A549 (cell line): ENCODE measurements at regions not wholly inside any gene's neighbourhood (a gene's known extent, or its start where the extent isn't known, plus 50 kb on each side); places are given as distances from the start of the nearest gene placed in this dataset.

Source experiments
- ATAC-seq, 2 experiments: fragments of 200-7000 bp in 1 of 2; fragments of >200 bp in 1 of 2; cut with Nextera tagmentation in 1 of 2; cut with Tn5 transposase in 1 of 2; 3 replicates each; pipeline versions ENCODE4 v1.8.0 to v1.9.1; 2018 to 2020; ENCODE audit warnings: mild to moderate bottlenecking in 1 of 2, moderate library complexity in 1 of 2
- CTCF ChIA-PET: fragments of 300-600 bp; sonication (Branson Sonifier 250); formaldehyde crosslinking; extraction: SDS; loops from one replicate; lab custom pipeline; 2021; ENCODE audit warnings: antibody characterized with exemption, inconsistent platforms; lab: Yijun Ruan, JAX
- POLR2A ChIA-PET: fragments of 350-600 bp; formaldehyde crosslinking; extraction: SDS; loops from one replicate; lab custom pipeline; 2021; ENCODE audit warnings: antibody characterized with exemption, inconsistent platforms; lab: Yijun Ruan, JAX
- DNase-seq, 2 experiments: peaks; one replicate each; pipeline versions ENCODE4 v3.0.0 to v3.0.0-alpha.2; 2011 to 2016; ENCODE audit warnings: low read depth in 1 of 2, low spot score in 1 of 2
- FAIRE-seq: peaks from 2 replicates; lab custom pipeline; 2011; peaks lifted over from hg19 to GRCh38; lab: Jason Lieb, UNC
- H3K27ac ChIP-seq, 2 experiments: fragments of >200 bp; sonication (Bioruptor Twin); formaldehyde crosslinking; 3 replicates each; pipeline ENCODE4 v1.5.1; 2016 to 2017
- H3K4me1 ChIP-seq: fragments of >200 bp; sonication (Bioruptor Twin); formaldehyde crosslinking; 3 replicates; pipeline ENCODE4 v1.6.1; 2016
- H3K4me2 ChIP-seq: fragments of >200 bp; sonication (Bioruptor Twin); formaldehyde crosslinking; 3 replicates; pipeline ENCODE4 v1.6.1; 2016
- H3K4me3 ChIP-seq: fragments of >200 bp; sonication (Bioruptor Twin); formaldehyde crosslinking; 3 replicates; pipeline ENCODE4 v1.5.1; 2016
- H3K9me3 ChIP-seq: fragments of >200 bp; sonication (Bioruptor Twin); formaldehyde crosslinking; 3 replicates; pipeline ENCODE4 v1.6.1; 2016
- ATOH8 ChIP-seq: fragments of 250-450 bp; sonication (Bioruptor Pico); IDR thresholded peaks from 2 replicates; pipeline ENCODE4 v1.5.0; 2020; ENCODE audit warnings: low read depth, mild to moderate bottlenecking, moderate library complexity
- BHLHE40 ChIP-seq: IDR thresholded peaks from 2 replicates; pipeline ENCODE4 v1.6.1; 2012; ENCODE audit warnings: low read depth, low read length, inconsistent platforms
- CBX2 ChIP-seq: fragments of 200-600 bp; sonication (generic); IDR thresholded peaks from 2 replicates; pipeline ENCODE4 v1.6.1; 2016; ENCODE audit warnings: low read depth, mild to moderate bottlenecking, borderline replicate concordance
- CBX8 ChIP-seq: fragments of 200-600 bp; sonication (generic); IDR thresholded peaks from 2 replicates; pipeline ENCODE4 v1.6.1; 2016
- CEBPB ChIP-seq, 2 experiments: fragments of >200 bp in 1 of 2; sonication (Bioruptor Twin) in 1 of 2; formaldehyde crosslinking in 1 of 2; IDR thresholded peaks; 2 replicates each; pipeline ENCODE4 v1.6.1; 2012 to 2016
- CTCF ChIP-seq: fragments of >200 bp; sonication (Bioruptor Twin); formaldehyde crosslinking; IDR thresholded peaks from 3 replicates; pipeline ENCODE4 v1.5.1; 2016
- EHF ChIP-seq: fragments of 250-450 bp; sonication (Bioruptor Pico); IDR thresholded peaks from 2 replicates; pipeline ENCODE4 v1.5.0; 2020; ENCODE audit warnings: mild to moderate bottlenecking
- ESRRA ChIP-seq: fragments of 150-350 bp; IDR thresholded peaks from 2 replicates; pipeline ENCODE4 v1.6.1; 2014; ENCODE audit warnings: mild to moderate bottlenecking, low read length, borderline replicate concordance
- FOSB ChIP-seq: fragments of 250-450 bp; sonication (Bioruptor Pico); IDR thresholded peaks from 2 replicates; pipeline ENCODE4 v1.5.0; 2020; ENCODE audit warnings: mild to moderate bottlenecking, moderate library complexity
- GATA3 ChIP-seq: IDR thresholded peaks from 2 replicates; pipeline ENCODE4 v1.6.1; 2012; ENCODE audit warnings: borderline replicate concordance
- HES2 ChIP-seq: fragments of >200 bp; sonication (Bioruptor Twin); formaldehyde crosslinking; IDR thresholded peaks from 2 replicates; pipeline ENCODE4 v1.6.1; 2016
- HOXB5 ChIP-seq: fragments of 250-450 bp; sonication (Bioruptor Pico); IDR thresholded peaks from 2 replicates; pipeline ENCODE4 v1.5.0; 2020; ENCODE audit warnings: mild to moderate bottlenecking, moderate library complexity
- KDM1A ChIP-seq: fragments of 200-600 bp; sonication (generic); IDR thresholded peaks from 2 replicates; pipeline ENCODE4 v1.6.1; 2016; ENCODE audit warnings: low read depth, mild to moderate bottlenecking
- KDM5A ChIP-seq: fragments of 200-600 bp; sonication (generic); IDR thresholded peaks from 2 replicates; pipeline ENCODE4 v1.6.1; 2016; ENCODE audit warnings: antibody characterized with exemption, mild to moderate bottlenecking
- MAFK ChIP-seq: fragments of 450-650 bp; IDR thresholded peaks from 2 replicates; pipeline ENCODE4 v1.6.1; 2014; ENCODE audit not compliant: partially characterized antibody
- MAX ChIP-seq: IDR thresholded peaks from 2 replicates; pipeline ENCODE4 v1.6.1; 2012
- NPAS2 ChIP-seq: fragments of 250-450 bp; sonication (Bioruptor Pico); IDR thresholded peaks from 2 replicates; pipeline ENCODE4 v1.8.0; 2022; ENCODE audit warnings: mild to moderate bottlenecking, moderate library complexity, borderline replicate concordance
- PHF8 ChIP-seq: fragments of 200-600 bp; sonication (generic); IDR thresholded peaks from 2 replicates; pipeline ENCODE4 v1.6.1; 2016; ENCODE audit warnings: low read depth, mild to moderate bottlenecking, antibody characterized with exemption, moderate library complexity, borderline replicate concordance
- POLR2A ChIP-seq: IDR thresholded peaks from 2 replicates; pipeline ENCODE4 v1.6.1; 2012; ENCODE audit warnings: mild to moderate bottlenecking, low read length
- POLR2AphosphoS2 ChIP-seq: conservative IDR thresholded peaks from 2 replicates; pipeline ENCODE4 v1.6.1; 2012; ENCODE audit warnings: low read length, improper control_type of control experiment, inconsistent platforms
- RNF2 ChIP-seq: fragments of 200-600 bp; sonication (generic); IDR thresholded peaks from 2 replicates; pipeline ENCODE4 v1.6.1; 2016; ENCODE audit warnings: low read depth, mild to moderate bottlenecking, antibody characterized with exemption, moderate library complexity, borderline replicate concordance
- SMC3 ChIP-seq: fragments of >200 bp; sonication (Bioruptor Twin); formaldehyde crosslinking; IDR thresholded peaks from 3 replicates; pipeline ENCODE4 v1.6.1; 2018; ENCODE audit warnings: inconsistent platforms
- TFCP2L1 ChIP-seq: fragments of 250-450 bp; sonication (Bioruptor Pico); IDR thresholded peaks from 2 replicates; pipeline ENCODE4 v1.5.0; 2021; ENCODE audit warnings: mild to moderate bottlenecking
- TP53 ChIP-seq: fragments of 250-450 bp; sonication (Bioruptor Pico); IDR thresholded peaks from 2 replicates; pipeline ENCODE4 v1.5.0; 2021; ENCODE audit warnings: mild to moderate bottlenecking, moderate library complexity
- USF2 ChIP-seq: fragments of 450-650 bp; IDR thresholded peaks from 2 replicates; pipeline ENCODE4 v1.6.1; 2014; ENCODE audit warnings: antibody characterized with exemption
- ZFP36 ChIP-seq: fragments of 450-650 bp; IDR thresholded peaks from 2 replicates; pipeline ENCODE4 v1.6.1; 2014; ENCODE audit warnings: borderline replicate concordance; ENCODE audit not compliant: partially characterized antibody
- WGBS: methylation state at CpG from one replicate; pipeline ENCODE4 v1.1.6; 2017; ENCODE audit errors: missing lambda C conversion rate; 5-methylcytosine and 5-hydroxymethylcytosine counted together
- TF ChIP-seq, protein P1 (sequence below): fragments of 150-350 bp; IDR thresholded peaks from 2 replicates; pipeline ENCODE4 v1.6.1; 2014; ENCODE audit warnings: low read depth, mild to moderate bottlenecking, low read length
- TF ChIP-seq, protein P2 (sequence below): fragments of >200 bp; sonication (Bioruptor Twin); formaldehyde crosslinking; IDR thresholded peaks from 3 replicates; pipeline ENCODE4 v1.6.1; 2016
- TF ChIP-seq, protein P3 (sequence below): fragments of 250-450 bp; sonication (Bioruptor Pico); IDR thresholded peaks from 2 replicates; pipeline ENCODE4 v1.5.0; 2021; ENCODE audit warnings: mild to moderate bottlenecking, moderate library complexity, borderline replicate concordance

- ChIA-PET CTCF (interaction anchor here (0.6 kb wide), 1 partner anchor 347 kb away, joined by 3 read pairs; no protein-coding TSS in a partner anchor), POLR2A (no interaction called here)
- Histone ChIP-seq H3K4me3 (no peak overlapping the region), H3K9me3 (no peaks in the 10 kb centered on the region), H3K4me1 (no peaks in the 10 kb centered on the region), H3K27ac (no peak overlapping the region), H3K4me2 (no peak overlapping the region)
- ATAC-seq (no peak), FAIRE-seq (no peak), DNase-seq (no peak)
- TF ChIP-seq EHF (CRISPR knock-in tag) (no peak), POLR2A (no peak), MAX (no peak), CTCF (no peak), POLR2AphosphoS2 (no peak), GATA3 (no peak), BHLHE40 (no peak), ZFP36 (no peak), RNF2 (no peak), NPAS2 (CRISPR knock-in tag) (no peak), TP53 (no peak), MAFK (no peak), ATOH8 (CRISPR knock-in tag) (no peak), TFCP2L1 (CRISPR knock-in tag) (no peak), SMC3 (no peak), HES2 (no peak), USF2 (no peak)
- TF ChIP-seq, protein P1, sequence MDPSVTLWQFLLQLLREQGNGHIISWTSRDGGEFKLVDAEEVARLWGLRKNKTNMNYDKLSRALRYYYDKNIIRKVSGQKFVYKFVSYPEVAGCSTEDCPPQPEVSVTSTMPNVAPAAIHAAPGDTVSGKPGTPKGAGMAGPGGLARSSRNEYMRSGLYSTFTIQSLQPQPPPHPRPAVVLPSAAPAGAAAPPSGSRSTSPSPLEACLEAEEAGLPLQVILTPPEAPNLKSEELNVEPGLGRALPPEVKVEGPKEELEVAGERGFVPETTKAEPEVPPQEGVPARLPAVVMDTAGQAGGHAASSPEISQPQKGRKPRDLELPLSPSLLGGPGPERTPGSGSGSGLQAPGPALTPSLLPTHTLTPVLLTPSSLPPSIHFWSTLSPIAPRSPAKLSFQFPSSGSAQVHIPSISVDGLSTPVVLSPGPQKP, result no peak
Measured at GRCh38 chr1:222384531-222384930, 163.4 kb downstream of the HHIPL2 start.

- H3K4me1 ChIP-seq, result no peaks in the 10 kb centered on the region
- no peak overlapping the region for H3K4me3 ChIP-seq
- H3K27ac ChIP-seq, result no peak overlapping the region
- H3K9me3 ChIP-seq, result no peaks in the 10 kb centered on the region
- TF ChIP-seq CBX2, result no peak
- TF ChIP-seq KDM5A, result no peak
- TF ChIP-seq, protein P1, result no peak
- no peak for TF ChIP-seq PHF8
- TF ChIP-seq BHLHE40, result no peak
- no peak for TF ChIP-seq KDM1A
- TF ChIP-seq, protein P2, sequence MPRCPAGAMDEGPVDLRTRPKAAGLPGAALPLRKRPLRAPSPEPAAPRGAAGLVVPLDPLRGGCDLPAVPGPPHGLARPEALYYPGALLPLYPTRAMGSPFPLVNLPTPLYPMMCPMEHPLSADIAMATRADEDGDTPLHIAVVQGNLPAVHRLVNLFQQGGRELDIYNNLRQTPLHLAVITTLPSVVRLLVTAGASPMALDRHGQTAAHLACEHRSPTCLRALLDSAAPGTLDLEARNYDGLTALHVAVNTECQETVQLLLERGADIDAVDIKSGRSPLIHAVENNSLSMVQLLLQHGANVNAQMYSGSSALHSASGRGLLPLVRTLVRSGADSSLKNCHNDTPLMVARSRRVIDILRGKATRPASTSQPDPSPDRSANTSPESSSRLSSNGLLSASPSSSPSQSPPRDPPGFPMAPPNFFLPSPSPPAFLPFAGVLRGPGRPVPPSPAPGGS, result no peak
- TF ChIP-seq, protein P3, sequence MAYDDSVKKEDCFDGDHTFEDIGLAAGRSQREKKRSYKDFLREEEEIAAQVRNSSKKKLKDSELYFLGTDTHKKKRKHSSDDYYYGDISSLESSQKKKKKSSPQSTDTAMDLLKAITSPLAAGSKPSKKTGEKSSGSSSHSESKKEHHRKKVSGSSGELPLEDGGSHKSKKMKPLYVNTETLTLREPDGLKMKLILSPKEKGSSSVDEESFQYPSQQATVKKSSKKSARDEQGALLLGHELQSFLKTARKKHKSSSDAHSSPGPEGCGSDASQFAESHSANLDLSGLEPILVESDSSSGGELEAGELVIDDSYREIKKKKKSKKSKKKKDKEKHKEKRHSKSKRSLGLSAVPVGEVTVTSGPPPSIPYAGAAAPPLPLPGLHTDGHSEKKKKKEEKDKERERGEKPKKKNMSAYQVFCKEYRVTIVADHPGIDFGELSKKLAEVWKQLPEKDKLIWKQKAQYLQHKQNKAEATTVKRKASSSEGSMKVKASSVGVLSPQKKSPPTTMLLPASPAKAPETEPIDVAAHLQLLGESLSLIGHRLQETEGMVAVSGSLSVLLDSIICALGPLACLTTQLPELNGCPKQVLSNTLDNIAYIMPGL (CRISPR knock-in tag), result no peak
- no peak for TF ChIP-seq ESRRA
- TF ChIP-seq CEBPB (IDR thresholded peaks at IDR 0.05), result no peak
- no peak for TF ChIP-seq RNF2
- no peak for TF ChIP-seq HOXB5 (CRISPR knock-in tag)
- no peak for TF ChIP-seq FOSB (CRISPR knock-in tag)
- TF ChIP-seq CBX8, result no peak
- TF ChIP-seq, all 56 proteins: peak for 0
- 0% methylated on average over 3 of the region's 3 CpGs for WGBS
- no peak overlapping the region for H3K4me2 ChIP-seq
- ChIA-PET CTCF (no interaction called here), POLR2A (no interaction called here)
- FAIRE-seq (no peak), ATAC-seq (no peak), DNase-seq (no peak)
Measured at GRCh38 chr1:222382171-222382570, 165.7 kb downstream of the HHIPL2 start.
